Tibial nerve (tissue), 4 donors: ENCODE measurements at regions not wholly inside any gene's neighbourhood (a gene's known extent, or its start where the extent isn't known, plus 50 kb on each side); places are given as distances from the start of the nearest gene placed in this dataset.

Experiments
- EP300 ChIP-seq, 2 donors: sonication (generic); formaldehyde crosslinking; IDR thresholded peaks; one replicate each; pipeline ENCODE4 v1.6.1; 2017; ENCODE audit warnings: antibody characterized with exemption in 2 of 2, mild to moderate bottlenecking in 1 of 2
- POLR2A ChIP-seq, 2 donors: fragments of 450-650 bp; IDR thresholded peaks; one replicate each; pipeline ENCODE4 v1.6.1; 2017; ENCODE audit warnings: antibody characterized with exemption in 2 of 2, mild to moderate bottlenecking in 2 of 2, moderate library complexity in 2 of 2
- TF ChIP-seq, protein P1 (sequence below), 5 experiments: fragments of 200-600 bp in 3 of 5; fragments of 450-650 bp in 2 of 5; sonication (generic) in 3 of 5; IDR thresholded peaks; one replicate each; pipeline ENCODE4 v1.5.1; 2016 to 2019; ENCODE audit warnings: antibody characterized with exemption in 5 of 5, mild to moderate bottlenecking in 3 of 5, moderate library complexity in 2 of 5

DNA sequence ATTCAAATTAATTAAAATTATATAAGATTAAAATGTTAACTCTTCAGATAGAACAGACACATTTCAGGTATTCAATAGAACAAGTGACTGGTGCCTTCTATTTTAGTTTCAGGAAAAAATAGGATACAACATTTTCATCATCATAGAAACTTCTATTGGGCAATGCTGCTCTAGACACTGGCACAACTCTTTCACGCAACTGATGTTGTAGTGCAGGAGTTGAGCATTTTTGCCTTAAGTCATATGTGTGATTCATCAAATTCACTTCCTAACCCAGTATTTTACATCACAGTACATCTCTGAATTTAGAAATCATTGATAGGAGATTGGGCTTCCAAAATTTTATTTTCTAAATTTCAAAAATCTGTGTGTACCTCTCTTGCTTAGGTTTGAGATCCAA is 215.4 kb upstream of the DIO2 start:
- TF ChIP-seq, protein P1, sequence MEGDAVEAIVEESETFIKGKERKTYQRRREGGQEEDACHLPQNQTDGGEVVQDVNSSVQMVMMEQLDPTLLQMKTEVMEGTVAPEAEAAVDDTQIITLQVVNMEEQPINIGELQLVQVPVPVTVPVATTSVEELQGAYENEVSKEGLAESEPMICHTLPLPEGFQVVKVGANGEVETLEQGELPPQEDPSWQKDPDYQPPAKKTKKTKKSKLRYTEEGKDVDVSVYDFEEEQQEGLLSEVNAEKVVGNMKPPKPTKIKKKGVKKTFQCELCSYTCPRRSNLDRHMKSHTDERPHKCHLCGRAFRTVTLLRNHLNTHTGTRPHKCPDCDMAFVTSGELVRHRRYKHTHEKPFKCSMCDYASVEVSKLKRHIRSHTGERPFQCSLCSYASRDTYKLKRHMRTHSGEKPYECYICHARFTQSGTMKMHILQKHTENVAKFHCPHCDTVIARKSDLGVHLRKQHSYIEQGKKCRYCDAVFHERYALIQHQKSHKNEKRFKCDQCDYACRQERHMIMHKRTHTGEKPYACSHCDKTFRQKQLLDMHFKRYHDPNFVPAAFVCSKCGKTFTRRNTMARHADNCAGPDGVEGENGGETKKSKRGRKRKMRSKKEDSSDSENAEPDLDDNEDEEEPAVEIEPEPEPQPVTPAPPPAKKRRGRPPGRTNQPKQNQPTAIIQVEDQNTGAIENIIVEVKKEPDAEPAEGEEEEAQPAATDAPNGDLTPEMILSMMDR (IDR thresholded peaks at IDR 0.05): no peak
- no peak for TF ChIP-seq POLR2A (IDR thresholded peaks at IDR 0.05)
- TF ChIP-seq EP300 (IDR thresholded peaks at IDR 0.05): no peak
